GM21360 (cell line): ENCODE measurements at regions not wholly inside any gene's neighbourhood (a gene's known extent, or its start where the extent isn't known, plus 50 kb on each side); places are given as distances from the start of the nearest gene placed in this dataset.

ENCODE experiments used
- ATAC-seq: cut with Tn5 transposase; IDR thresholded peaks from one replicate; pipeline ENCODE4 v1.9.1; 2021; ENCODE audit warnings: mild to moderate bottlenecking, moderate library complexity; ENCODE audit not compliant: unreplicated experiment

DNA sequence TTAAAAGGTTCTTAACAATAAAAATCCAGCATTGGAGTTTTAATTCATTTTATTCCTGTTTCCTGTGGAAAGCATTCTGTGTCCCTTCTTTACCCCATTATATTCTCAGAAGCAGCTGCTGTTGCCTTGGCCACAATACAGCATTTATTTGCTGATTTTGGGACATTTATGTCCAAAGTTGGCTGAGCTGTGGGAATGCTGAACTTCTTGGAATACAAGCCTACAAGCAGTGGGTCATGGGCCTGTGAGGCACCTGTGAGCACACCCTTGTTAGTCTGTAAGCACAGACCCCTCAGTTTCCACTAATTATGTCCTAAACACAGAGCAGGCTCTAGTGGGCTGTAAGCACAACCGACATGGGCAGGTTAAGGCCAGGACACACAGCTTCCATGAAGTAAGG lies 122.2 kb upstream of the IGF1 start:
- no peak for ATAC-seq

- ATAC-seq: no peak
Observed at GRCh38 chr12:102601621-102602020, 121.3 kb upstream of the IGF1 start.

DNA sequence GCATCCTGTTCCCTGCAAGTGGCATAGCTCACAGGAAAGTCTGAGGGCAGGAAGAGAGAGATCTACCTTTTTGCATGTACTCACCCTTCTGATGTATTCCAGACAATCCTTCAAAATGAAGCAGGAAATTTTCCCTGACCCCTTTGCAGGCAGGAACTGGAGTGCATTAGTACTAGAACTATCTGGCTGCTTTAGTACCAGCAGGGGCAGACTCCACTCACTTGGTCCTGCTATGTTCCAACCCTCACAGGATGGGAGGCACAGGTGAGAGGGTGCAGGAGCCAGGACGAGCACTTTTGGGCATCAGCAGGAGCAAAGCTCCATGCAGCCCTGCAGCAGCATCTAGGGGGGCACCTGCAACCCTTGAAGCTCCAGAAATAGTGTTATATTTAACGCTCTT lies 116.3 kb upstream of the IGF1 start:
- ATAC-seq: no peak

DNA sequence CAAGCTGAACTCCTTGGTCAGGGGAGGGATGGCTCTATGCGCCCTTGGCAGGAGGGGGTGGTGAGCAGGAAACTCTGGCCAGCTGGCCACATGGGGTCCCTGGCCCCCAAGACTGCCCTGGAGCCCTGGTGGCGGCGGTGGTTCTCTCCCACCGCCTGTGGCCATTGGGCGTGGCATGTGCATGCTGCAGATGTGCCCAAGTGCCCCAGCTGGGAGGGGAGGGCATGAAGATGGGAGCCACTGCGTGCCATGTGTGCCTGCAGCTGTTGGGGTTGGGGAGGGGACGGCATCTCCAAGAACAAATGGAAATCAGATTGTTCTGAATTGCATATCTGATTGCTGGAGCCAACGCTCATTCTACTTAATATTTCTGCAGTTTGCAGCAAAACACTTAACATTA lies 115.7 kb upstream of the IGF1 start:
- ATAC-seq: no peak

DNA sequence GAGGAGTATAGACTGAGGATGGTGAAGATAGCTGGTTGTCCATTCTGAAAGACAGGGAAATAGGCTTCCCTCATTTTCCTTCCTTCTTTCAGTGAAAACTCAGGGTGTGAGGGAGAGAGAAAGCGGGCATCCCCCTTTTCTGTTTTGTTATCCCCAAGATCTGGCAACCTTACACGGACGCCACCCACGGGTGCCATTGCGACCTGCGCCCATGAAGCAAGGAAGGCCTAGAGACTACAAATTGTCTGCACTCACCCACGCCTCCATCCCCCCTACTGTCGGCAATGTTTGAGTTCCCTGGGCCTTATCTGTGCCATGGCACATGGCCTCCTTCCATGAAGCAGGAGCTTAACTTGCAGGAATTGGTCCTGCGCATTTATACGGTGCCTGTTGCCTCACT lies 115.0 kb upstream of the IGF1 start:
- ATAC-seq: no peak

- no peak for ATAC-seq
Observed at GRCh38 chr12:102593134-102593533, 112.8 kb upstream of the IGF1 start.

DNA sequence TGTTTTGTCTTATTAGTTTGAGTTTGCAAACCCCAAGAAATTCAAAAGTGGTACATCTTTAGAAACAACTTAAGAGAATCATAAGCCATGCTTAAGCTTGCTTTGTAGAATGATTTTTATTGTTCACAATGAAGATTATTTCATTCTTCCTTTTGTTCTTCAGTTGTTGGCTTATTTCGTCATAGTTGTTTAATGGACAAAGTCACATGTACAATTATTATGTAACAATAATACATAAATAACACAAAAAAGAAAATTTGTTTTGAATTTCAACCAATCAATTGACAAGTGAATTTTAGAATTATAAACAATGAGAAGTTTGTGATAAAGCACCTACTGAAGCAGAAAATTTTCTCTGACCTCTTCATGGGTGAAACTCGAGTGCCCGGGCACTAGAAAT lies 111.8 kb upstream of the IGF1 start:
- ATAC-seq: no peak

DNA sequence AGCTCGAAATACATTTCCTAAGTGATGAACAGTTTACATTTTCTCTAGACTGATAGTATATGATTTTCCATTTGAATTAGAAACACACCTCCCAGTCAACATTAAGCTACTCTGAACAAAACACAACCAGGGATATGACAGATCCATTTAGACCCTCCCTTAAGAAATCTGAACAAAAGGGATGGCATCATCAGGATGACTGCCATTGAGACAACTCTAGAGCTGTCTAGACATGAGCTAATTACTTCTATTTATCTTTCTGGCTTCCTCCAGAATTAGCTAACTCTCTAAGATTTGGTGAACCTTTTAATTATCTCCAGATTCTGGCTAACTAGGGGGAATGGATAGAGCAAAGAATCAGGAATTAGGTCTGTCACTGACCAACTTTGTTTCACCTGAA lies 92.9 kb upstream of the IGF1 start:
- ATAC-seq: no peak

DNA sequence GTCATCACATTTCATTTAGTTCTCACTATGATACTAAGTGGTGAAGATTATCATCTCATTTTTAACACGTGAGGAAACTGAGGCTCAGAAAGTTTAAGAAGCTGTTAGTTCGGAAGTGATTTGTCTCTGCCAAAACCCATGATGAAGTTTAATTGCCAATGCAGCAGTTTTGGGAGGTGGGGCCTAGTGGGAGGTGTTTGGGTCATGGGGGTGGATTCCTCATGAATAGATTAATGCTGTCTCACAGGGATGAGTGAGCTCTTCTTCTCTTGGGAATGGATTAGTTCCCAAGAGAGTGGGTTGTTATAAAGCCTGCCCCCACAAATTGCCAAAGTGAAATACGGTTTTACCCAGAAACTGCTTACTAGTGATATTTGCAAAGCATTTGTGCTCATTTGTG lies 91.5 kb upstream of the IGF1 start:
- no peak for ATAC-seq

DNA sequence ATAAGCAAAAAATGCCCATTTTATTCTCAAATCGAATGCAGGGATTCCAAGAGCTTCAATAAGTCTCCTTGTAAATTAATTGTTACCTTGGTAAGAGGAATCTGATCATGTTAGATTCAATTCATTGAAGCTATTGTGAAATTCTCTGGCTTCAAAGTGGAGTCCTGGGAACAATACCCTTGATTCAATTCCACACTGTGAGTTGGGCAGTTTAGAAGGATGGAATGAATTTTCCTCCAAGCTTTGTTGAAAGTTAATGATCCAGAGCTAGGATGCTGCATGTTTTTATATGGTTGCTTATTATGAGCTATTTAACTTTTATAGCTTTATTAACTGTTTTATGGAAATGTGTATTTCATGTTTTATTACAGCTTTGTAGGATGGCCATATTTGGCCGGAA lies 89.9 kb upstream of the IGF1 start:
- ATAC-seq: no peak

DNA sequence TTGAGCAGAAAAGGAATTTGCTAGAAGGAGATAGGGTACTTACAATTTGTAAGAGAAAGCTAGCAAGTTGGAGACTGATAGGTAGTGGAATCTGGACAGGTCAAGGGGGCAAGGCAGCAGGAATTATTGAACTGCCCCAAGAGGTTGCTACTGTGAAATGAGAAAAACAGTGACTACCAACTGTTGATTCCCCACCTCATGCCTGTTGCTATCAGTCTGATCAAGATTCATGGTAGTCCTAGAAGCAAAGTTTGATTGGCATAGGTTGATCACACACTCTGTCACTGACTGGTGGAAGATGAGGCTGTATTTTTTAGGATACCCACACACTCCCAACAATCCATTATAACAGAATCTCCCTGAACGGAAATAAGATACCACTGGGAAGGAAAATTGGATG lies 89.4 kb upstream of the IGF1 start:
- ATAC-seq: no peak

- ATAC-seq: no peak
Observed at GRCh38 chr12:102568276-102568675, 87.9 kb upstream of the IGF1 start.

GRCh38 chr12:102567031-102567985 lies 86.9 kb upstream of the IGF1 start:
- ATAC-seq: no peak

DNA sequence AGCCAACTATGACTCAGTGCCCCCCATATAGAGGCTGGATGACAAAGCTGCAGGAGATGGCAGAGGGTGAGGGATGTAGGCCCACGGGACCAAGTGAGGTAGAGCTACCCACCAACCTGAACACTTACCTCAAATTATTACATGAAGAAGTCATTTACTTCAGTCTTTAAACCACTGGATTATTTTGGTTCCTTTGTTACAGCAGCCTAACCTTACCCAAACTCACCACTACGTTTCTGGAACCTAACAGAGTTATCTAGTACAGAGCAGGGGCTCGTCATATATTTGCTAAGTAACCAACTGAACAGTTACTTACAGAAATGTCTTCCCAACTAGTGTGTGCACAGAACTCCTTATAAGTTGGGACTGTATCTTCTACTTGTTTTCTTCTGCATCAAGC lies 85.2 kb upstream of the IGF1 start:
- no peak for ATAC-seq

GRCh38 chr12:102564026-102564425 lies 83.7 kb upstream of the IGF1 start:
- ATAC-seq: no peak

DNA sequence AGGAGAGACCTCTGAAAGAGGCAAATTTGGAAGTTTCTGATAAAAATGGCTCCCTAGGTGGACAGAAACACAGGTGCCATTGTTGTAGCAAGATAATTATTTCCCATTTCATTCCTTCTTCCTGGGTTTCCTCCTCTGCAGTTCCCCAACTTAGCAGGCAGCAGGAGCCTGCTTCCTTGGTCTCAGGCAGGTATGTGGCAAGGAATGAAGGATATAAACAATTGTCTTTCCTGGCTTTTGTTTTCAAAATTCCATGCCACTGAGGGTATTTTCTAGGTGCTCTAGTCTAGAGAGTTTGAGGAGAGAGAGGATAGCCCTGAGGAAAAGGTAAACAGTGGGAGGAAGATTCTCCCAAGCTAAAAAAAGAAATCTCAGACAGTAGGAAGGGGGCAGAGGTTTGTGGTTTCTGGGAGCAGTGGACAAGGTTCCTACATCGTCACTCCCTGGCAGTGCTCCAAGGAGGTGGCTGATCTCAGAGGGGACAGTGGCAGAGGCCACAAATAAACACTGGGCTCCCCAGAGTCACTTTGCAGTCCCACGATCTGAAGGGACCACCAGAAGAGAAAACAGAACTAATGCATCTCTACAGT lies 82.6 kb upstream of the IGF1 start:
- ATAC-seq: no peak

GRCh38 chr12:102551186-102551585 lies 70.8 kb upstream of the IGF1 start:
- no peak for ATAC-seq

DNA sequence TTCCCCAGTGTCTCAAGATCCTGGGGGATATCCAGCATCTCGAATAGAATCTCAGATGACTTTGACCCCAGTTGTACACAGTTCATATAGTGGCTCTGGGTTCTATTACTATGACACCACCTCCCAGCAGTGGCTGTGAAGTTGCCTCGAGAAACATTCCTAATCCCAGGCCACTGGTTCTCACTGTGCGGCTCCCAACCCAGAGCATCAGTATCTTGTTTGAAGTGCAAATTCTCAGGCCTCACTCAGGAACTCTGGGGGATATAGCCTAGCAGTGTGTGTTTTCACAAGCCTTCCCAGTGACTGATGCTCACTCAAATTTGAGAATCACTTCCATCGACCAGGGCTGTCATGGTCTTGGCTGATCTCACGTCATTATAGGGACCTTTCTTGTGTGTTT lies 69.3 kb upstream of the IGF1 start:
- ATAC-seq: no peak

DNA sequence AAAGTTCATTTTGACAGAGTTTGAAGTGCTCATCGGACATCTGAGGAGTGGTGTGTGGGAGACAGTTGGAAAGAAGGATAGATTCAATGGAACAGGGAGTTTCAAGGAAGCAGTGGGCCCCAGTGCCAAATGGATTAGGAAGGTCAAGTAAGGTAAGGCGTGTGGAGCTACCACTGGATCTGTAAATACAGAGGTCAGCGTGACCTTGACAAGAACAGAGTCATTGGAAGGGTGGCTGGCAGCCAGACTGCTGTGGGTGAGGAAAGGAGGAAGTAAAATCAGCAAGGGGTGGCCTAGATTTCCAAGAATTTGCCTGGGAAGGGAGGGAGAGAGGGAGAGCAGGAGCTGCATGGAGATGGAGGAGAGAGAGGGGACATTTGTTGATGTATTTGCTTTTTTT lies 68.2 kb upstream of the IGF1 start:
- ATAC-seq: no peak

- no peak for ATAC-seq
Observed at GRCh38 chr12:102543494-102544485, 63.4 kb upstream of the IGF1 start.

DNA sequence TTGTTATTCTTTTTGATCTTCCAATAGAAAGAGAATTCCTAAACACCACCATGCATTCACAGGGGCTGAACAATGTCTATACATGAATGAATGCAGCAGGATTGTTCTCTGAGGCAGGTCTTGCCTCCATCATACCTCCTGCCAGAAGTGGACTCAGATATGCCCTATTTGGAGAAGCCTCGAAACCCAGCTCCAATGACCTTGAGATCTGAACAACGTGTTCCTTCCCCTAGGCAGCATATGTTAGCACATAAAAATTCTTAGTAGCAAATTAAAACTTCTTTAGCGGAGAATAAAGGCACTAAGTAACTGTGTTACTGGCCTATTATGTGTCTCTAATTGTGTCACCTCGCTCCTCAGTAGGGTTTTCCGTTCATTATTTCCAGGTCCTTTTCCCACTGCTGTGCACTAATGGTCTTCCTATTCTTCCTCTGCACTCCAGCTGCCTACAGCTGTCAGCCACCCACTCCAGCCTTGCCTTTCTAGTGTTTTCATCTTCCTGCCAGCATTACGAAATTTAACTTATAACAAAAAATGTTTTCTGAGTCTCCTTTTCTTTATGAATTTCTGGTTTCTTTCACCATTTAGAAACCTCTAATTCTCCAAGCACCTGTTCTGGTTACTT lies 62.6 kb upstream of the IGF1 start:
- no peak for ATAC-seq
